ENCODE measurements at regions not wholly inside any gene's neighbourhood (a gene's known extent, or its start where the extent isn't known, plus 50 kb on each side); places are given as distances from the start of the nearest gene placed in this dataset.

DNA sequence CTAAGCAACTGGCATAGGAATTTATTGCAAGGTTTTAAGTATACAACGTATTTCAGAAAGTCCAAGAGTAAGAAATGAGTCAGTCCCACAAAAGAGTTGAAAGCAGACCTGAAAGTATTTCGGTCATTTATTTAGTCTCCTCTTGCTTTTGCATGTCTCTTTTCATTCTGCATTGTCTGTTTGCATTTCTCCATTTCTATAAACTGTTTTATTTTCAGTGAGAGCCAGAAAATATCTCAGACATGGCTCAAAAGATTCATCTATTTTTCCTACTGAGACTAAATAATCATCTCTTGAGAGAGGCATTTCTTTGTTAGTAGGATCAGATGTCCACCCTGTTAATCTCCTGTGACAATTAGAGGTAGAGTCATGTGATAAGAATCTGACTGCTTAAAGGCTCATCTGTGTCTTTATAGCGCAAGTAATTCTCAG, 219.1 kb upstream of the CCDC179 start:
- no peak for TF ChIP-seq POLR2A (IDR thresholded peaks at IDR 0.05)
- no peak for TF ChIP-seq CTCF (IDR thresholded peaks at IDR 0.05)
